ENCODE measurements at regions not wholly inside any gene's neighbourhood (a gene's known extent, or its start where the extent isn't known, plus 50 kb on each side); places are given as distances from the start of the nearest gene placed in this dataset.

DNA sequence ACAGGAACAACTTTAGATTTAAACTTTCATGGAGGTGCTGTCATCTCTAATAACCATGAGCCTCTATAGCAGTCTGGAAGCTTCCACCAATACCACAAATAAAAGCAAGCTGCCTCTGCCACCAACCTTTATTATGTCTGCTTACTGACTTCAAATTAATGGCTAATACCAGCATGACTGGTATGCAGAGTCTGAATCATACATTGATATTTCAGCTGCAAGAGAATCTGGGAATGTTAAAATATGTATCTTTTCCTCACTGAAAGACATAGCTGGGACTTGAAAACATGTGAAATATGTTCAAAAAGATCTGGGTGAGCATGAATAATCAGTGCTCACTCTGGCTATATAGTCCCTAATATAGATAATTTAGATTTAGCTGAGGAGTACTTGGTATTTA lies 488.6 kb downstream of the CDH8 start:
- Mint-ChIP-seq H3K36me3 (ENCODE audit: low read depth) (no peaks in the 10 kb centered on the region), H3K9me3 (ENCODE audit: insufficient read depth) (peaks cover 12% of the 10 kb centered on the region), H3K4me3 (no peak overlapping the region), H3K27me3 (ENCODE audit: low read depth) (no peaks in the 10 kb centered on the region), H3K27ac (no peak overlapping the region), H3K4me1 (ENCODE audit: low read depth) (no peaks in the 10 kb centered on the region)
- ATAC-seq (no peak), DNase-seq (no peak)
- ChIA-PET POLR2A (no interaction called here), CTCF (no interaction called here)

DNA sequence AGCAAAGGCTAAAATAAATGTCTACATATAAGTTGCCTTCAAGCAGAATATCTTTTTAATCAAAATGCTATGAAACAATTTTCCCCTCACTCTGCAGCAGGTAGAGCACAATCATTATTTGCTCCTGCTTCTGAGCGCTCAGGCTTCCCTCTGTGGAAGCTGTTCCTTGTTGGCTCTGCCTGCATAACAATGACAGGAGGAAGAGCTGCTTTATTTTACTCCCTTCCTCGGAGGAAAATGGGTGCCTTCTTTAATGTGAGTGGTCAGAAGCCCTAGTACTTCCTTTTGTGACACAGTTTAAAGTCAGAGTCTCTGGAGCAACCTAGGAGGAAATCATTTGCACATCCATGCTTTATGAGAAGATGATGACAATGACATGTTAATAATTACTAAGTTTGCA lies 492.1 kb downstream of the CDH8 start:
- Mint-ChIP-seq H3K36me3 (ENCODE audit: low read depth) (no peaks in the 10 kb centered on the region), H3K4me1 (ENCODE audit: low read depth) (no peaks in the 10 kb centered on the region), H3K27ac (no peak overlapping the region), H3K9me3 (ENCODE audit: insufficient read depth) (peaks cover 19% of the 10 kb centered on the region), H3K27me3 (ENCODE audit: low read depth) (no peaks in the 10 kb centered on the region), H3K4me3 (no peak overlapping the region)
- ChIA-PET CTCF (no interaction called here), POLR2A (no interaction called here)
- ATAC-seq, result no peak
- DNase-seq, result no peak

DNA sequence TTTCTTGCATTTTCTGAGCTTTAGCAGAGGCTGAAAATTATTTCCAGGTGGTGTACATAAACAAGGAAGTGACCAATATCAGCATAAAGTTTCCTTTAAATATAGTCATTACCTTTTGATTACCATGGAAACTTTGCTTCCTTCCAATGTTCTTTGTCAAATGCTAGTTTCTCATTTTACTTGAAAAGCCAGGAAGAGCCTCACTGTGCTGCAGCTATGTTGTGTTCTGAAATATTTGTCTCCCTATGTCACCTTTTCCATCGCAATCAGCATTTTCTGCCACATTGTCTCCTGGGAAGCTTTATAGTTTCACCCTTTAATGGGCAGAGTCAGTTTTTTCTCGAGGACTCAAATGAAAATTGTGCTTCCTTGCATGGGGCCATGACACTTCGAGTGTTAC lies 496.0 kb downstream of the CDH8 start:
- Mint-ChIP-seq H3K9me3 (ENCODE audit: insufficient read depth) (peaks cover 24% of the 10 kb centered on the region), H3K4me1 (ENCODE audit: low read depth) (no peaks in the 10 kb centered on the region), H3K27ac (no peak overlapping the region), H3K4me3 (no peak overlapping the region), H3K36me3 (ENCODE audit: low read depth) (no peaks in the 10 kb centered on the region), H3K27me3 (ENCODE audit: low read depth) (no peaks in the 10 kb centered on the region)
- ATAC-seq (no peak), DNase-seq (no peak)
- ChIA-PET POLR2A (no interaction called here), CTCF (no interaction called here)

DNA sequence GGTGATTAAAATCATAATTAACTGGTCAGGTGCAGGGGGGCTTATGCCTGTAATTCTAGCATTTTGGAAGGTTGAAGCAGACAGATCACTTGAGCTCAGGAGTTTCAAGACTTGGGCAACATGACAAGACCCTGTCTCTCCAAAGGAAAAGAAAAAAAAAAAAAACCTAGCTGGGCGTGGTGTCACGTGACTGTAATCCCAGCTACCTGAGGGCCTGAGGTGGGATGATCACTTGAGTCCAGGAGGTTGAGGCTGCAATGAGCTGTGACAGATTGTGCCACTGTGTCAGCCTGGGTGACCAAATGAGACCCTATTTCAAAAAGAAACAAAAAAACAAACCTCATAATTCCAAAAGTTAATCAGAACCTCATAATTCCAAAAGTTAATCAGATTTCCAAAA lies 505.5 kb downstream of the CDH8 start:
- ATAC-seq (no peak), DNase-seq (no peak)
- Mint-ChIP-seq H3K4me3 (no peak overlapping the region), H3K27ac (no peak overlapping the region), H3K9me3 (ENCODE audit: insufficient read depth) (peaks cover 24% of the 10 kb centered on the region), H3K27me3 (ENCODE audit: low read depth) (no peaks in the 10 kb centered on the region), H3K36me3 (ENCODE audit: low read depth) (no peaks in the 10 kb centered on the region), H3K4me1 (ENCODE audit: low read depth) (no peaks in the 10 kb centered on the region)
- CTCF ChIA-PET, result no interaction called here
- POLR2A ChIA-PET, result no interaction called here

DNA sequence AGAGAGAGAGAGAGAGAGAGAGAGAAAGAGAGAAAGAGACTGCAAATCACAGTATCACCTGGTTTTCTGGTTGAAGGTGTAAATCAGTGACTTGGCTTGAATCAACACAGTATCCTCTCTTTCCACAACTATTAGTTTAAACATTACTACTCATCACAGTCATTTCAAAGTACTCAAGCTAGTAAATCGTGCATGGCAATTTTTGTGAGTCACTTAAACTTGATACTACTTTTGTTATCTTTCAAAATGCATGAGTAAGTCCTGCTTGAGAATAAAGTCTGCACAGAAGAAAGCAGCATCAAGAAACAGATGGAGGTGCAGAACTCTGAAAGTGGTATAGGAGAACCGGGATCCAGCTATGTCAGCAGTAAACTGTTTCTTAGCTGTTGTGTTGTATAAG lies 535.4 kb downstream of the CDH8 start:
- ATAC-seq (no peak), DNase-seq (no peak)
- Mint-ChIP-seq H3K9me3 (ENCODE audit: insufficient read depth) (peaks cover 12% of the 10 kb centered on the region), H3K4me1 (ENCODE audit: low read depth) (no peaks in the 10 kb centered on the region), H3K27ac (no peak overlapping the region), H3K36me3 (ENCODE audit: low read depth) (no peaks in the 10 kb centered on the region), H3K27me3 (ENCODE audit: low read depth) (no peaks in the 10 kb centered on the region), H3K4me3 (no peak overlapping the region)
- ChIA-PET CTCF (no interaction called here), POLR2A (no interaction called here)

DNA sequence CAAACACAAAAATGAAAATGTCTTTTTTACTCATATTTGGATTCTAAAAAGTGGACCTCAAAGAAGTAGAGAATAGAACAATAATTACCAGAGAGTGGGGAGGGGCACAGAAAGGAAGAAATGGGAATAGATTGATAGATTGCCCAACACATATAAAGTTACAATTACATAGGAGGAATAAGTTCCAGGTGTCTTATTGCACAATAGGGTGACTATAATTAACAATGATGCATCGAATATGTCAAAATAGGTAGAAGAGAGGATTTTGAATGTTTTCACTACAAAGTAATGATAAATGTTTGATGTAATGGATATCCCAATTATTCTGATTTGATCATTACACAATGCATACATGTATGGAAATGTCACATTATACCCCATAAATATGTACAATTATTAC lies 556.0 kb downstream of the CDH8 start:
- Mint-ChIP-seq H3K36me3 (ENCODE audit: low read depth) (no peaks in the 10 kb centered on the region), H3K27ac (no peak overlapping the region), H3K4me3 (no peak overlapping the region), H3K4me1 (ENCODE audit: low read depth) (no peaks in the 10 kb centered on the region), H3K27me3 (ENCODE audit: low read depth) (no peaks in the 10 kb centered on the region), H3K9me3 (ENCODE audit: insufficient read depth) (peaks cover 32% of the 10 kb centered on the region)
- ChIA-PET CTCF (no interaction called here), POLR2A (no interaction called here)
- ATAC-seq (no peak), DNase-seq (no peak)

DNA sequence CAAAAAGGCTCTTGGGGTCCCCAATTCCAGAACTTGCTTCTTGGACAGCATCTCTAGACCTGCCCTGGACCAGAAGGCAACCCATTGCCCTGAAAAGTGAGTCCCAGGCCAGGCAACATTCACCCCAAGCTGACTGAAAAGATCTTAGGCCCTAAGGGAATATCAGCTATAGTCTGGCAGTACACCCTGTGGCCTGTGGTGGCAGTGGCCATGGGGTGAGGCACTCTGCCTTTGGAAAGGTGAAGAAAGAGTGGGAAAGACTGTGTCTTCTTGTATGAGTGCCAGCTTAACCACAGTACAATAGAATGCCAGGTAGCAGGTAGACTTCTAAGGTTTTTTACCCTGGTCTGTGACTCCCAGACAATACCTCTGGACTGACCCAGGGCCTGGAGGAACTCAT lies 564.5 kb downstream of the CDH8 start:
- H3K27ac Mint-ChIP-seq, result no peak overlapping the region
- CTCF ChIA-PET, result no interaction called here

DNA sequence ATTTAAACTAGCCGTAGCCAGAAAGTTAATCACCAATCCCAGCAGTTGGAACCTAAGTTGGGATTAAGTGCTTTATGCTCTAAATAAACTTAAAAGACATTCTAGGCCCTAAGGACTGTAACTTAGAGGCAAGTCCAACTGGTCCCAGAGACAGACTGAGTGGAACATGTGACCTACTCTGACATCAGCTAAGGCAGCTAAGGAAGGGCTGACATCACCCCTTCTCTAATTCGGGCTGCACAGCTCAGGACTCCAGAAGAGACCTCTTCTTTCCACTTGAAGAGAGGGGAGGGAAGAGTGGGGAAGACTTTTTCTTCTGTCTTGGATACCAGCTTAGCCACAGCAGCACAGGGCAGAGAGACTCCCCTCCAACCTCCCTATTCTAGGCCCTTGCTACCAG lies 565.2 kb downstream of the CDH8 start:
- no peak overlapping the region for H3K27ac Mint-ChIP-seq
- no peaks in the 10 kb centered on the region for H3K27me3 Mint-ChIP-seq (ENCODE audit: low read depth)
- peaks cover 48% of the 10 kb centered on the region for H3K9me3 Mint-ChIP-seq (ENCODE audit: insufficient read depth)
- H3K4me3 Mint-ChIP-seq, result no peak overlapping the region
- CTCF ChIA-PET, result no interaction called here
- no peaks in the 10 kb centered on the region for H3K36me3 Mint-ChIP-seq (ENCODE audit: low read depth)
- DNase-seq, result no peak
- no peaks in the 10 kb centered on the region for H3K4me1 Mint-ChIP-seq (ENCODE audit: low read depth)
- no peak for ATAC-seq
- POLR2A ChIA-PET, result no interaction called here

More for the DNA sequence above, 564.5 kb downstream of the CDH8 start:
- ATAC-seq (no peak), DNase-seq (no peak)
- Mint-ChIP-seq H3K9me3 (ENCODE audit: insufficient read depth) (peaks cover 42% of the 10 kb centered on the region), H3K4me1 (ENCODE audit: low read depth) (no peaks in the 10 kb centered on the region), H3K4me3 (no peak overlapping the region), H3K27me3 (ENCODE audit: low read depth) (no peaks in the 10 kb centered on the region), H3K36me3 (ENCODE audit: low read depth) (no peaks in the 10 kb centered on the region)
- POLR2A ChIA-PET, result no interaction called here

DNA sequence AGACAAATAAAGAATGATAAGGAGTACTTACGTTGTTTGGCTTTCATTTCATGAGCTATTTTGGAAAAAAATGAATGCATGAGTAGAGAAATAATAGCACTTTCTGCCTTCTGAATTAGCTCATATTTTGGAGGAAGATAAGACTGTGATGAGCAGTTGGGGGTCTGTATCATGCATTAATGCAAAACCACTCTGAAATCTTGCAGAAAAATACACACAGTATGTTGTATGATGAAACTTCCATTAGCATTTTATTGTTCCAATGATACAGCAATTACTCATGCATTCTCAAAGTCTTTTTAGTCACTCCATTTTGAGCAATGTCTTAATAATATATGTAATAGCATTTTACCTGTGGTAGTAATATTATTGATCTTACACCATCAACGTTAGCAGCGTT lies 571.0 kb downstream of the CDH8 start:
- H3K27ac Mint-ChIP-seq, result no peak overlapping the region

DNA sequence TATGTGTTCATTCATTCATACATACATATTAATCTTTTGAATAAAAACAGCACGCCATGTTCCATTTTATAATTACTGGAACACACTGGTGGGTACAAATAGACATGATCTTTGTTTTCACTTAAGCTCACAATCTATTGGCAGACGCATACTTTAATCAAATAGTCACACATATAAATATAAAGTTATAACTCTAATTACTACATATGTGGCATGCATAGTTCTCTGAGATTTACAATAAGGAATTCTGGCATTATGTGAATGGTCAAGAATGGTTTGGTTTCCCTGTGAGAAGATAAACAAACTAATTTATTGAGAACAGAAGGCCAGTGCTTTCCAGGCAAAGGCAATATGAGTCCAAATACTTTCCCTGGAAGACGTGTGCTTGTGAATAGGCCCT lies 576.2 kb downstream of the CDH8 start:
- Mint-ChIP-seq H3K9me3 (ENCODE audit: insufficient read depth) (peaks cover 28% of the 10 kb centered on the region), H3K4me3 (no peak overlapping the region), H3K4me1 (ENCODE audit: low read depth) (no peaks in the 10 kb centered on the region), H3K27me3 (ENCODE audit: low read depth) (no peaks in the 10 kb centered on the region), H3K27ac (no peak overlapping the region), H3K36me3 (ENCODE audit: low read depth) (no peaks in the 10 kb centered on the region)
- no peak for ATAC-seq
- CTCF ChIA-PET, result no interaction called here
- DNase-seq, result no peak
- POLR2A ChIA-PET, result no interaction called here

More for the DNA sequence above, 571.0 kb downstream of the CDH8 start:
- ChIA-PET POLR2A (no interaction called here), CTCF (no interaction called here)
- H3K27me3 Mint-ChIP-seq (ENCODE audit: low read depth), result no peaks in the 10 kb centered on the region
- no peaks in the 10 kb centered on the region for H3K4me1 Mint-ChIP-seq (ENCODE audit: low read depth)
- ATAC-seq (no peak), DNase-seq (no peak)
- H3K4me3 Mint-ChIP-seq, result no peak overlapping the region
- no peaks in the 10 kb centered on the region for H3K36me3 Mint-ChIP-seq (ENCODE audit: low read depth)
- peaks cover 51% of the 10 kb centered on the region for H3K9me3 Mint-ChIP-seq (ENCODE audit: insufficient read depth)

DNA sequence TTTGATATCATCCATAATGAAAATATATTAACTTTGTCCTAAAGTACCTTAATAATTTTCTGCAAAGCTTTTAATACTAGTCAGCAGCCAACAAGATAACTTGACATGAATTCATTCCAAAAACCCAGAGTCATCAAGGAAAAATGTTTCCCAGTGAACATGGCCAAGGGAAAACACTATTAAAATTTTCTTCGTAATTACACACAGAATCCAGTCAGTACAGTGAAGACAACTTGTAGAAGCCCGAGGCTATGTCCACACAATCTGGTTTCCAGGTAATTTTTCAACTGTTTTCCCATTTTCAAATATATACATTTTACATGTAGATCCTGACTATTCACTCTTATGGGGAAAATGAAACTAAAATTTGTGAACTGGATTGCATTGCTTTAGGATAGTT lies 600.9 kb downstream of the CDH8 start:
- no peaks in the 10 kb centered on the region for H3K36me3 Mint-ChIP-seq (ENCODE audit: low read depth)
- ChIA-PET CTCF (no interaction called here), POLR2A (no interaction called here)
- no peak for ATAC-seq
- no peaks in the 10 kb centered on the region for H3K4me1 Mint-ChIP-seq (ENCODE audit: low read depth)
- no peaks in the 10 kb centered on the region for H3K27me3 Mint-ChIP-seq (ENCODE audit: low read depth)
- no peak overlapping the region for H3K4me3 Mint-ChIP-seq
- H3K9me3 Mint-ChIP-seq (ENCODE audit: insufficient read depth), result peaks cover 10% of the 10 kb centered on the region
- no peak overlapping the region for H3K27ac Mint-ChIP-seq
- DNase-seq, result no peak

DNA sequence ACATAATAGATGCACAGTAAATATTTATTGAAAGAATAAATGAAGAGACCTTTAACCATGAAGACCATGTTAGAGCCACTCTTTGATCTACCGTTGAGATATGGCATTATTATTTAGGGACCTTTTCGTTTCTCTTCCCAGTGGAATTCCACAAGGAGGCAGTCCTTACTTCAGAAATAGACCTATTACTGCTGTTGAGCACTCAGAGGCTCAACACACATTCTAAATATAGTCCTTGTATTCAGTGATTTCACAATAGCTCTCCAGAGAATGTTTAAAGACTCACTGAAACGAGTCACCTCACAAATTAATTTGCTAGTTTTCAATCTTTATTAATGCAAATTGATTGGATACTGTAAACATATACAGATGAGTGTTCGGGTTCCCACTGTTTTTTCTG lies 603.8 kb downstream of the CDH8 start:
- H3K27me3 Mint-ChIP-seq (ENCODE audit: low read depth), result no peaks in the 10 kb centered on the region
- no peaks in the 10 kb centered on the region for H3K4me1 Mint-ChIP-seq (ENCODE audit: low read depth)
- H3K27ac Mint-ChIP-seq, result no peak overlapping the region
- ATAC-seq (no peak), DNase-seq (no peak)
- H3K36me3 Mint-ChIP-seq (ENCODE audit: low read depth), result no peaks in the 10 kb centered on the region
- no peak overlapping the region for H3K4me3 Mint-ChIP-seq
- POLR2A ChIA-PET, result no interaction called here
- CTCF ChIA-PET, result no interaction called here
- peaks cover 18% of the 10 kb centered on the region for H3K9me3 Mint-ChIP-seq (ENCODE audit: insufficient read depth)

DNA sequence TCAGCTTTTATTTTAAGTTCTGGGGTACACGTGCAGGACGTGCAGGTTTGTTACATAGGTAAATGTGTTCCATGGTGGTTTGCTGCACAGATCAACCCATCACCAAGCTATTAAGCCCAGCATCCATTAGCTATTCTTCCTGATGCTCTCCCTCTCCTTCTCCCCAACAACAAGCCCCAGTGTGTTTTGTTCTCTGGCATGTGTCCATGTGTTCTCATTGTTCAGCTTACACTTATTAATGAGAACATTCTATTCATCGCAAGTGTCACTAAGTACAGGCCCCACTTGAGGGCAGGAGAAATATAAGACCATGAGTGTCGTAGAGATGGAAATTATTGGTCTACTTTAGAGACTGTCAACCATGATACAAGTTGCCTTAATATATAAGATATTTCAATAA lies 615.1 kb downstream of the CDH8 start:
- Mint-ChIP-seq H3K4me3 (no peak overlapping the region), H3K27me3 (ENCODE audit: low read depth) (no peaks in the 10 kb centered on the region), H3K27ac (no peak overlapping the region), H3K4me1 (ENCODE audit: low read depth) (no peaks in the 10 kb centered on the region), H3K9me3 (ENCODE audit: insufficient read depth) (peaks cover 4% of the 10 kb centered on the region), H3K36me3 (ENCODE audit: low read depth) (no peaks in the 10 kb centered on the region)
- DNase-seq (no peak), ATAC-seq (no peak)
- POLR2A ChIA-PET, result no interaction called here
- CTCF ChIA-PET, result no interaction called here

DNA sequence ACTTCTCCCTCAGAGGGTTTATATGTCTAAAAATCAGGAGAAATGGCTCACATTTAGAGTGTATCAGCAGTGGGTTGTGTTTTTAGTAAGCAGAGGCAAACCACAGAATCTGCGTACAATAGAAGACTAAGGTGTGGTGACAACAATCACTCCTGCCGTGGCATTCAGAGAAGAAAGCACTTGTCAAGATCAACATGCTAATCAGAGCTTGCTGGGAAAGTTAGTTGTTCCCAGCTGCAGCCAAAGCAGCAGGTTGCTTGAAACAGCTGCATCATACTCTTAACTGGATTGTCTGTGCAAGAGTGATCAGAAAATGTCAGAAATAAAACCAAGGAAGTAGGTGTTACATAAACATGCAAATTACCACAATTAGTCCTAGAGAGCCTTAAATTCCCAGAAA lies 616.4 kb downstream of the CDH8 start:
- ATAC-seq (no peak), DNase-seq (no peak)
- H3K27ac Mint-ChIP-seq, result no peak overlapping the region
- peaks cover 8% of the 10 kb centered on the region for H3K9me3 Mint-ChIP-seq (ENCODE audit: insufficient read depth)
- POLR2A ChIA-PET, result no interaction called here
- CTCF ChIA-PET, result no interaction called here
- H3K4me3 Mint-ChIP-seq, result no peak overlapping the region
- H3K4me1 Mint-ChIP-seq (ENCODE audit: low read depth), result no peaks in the 10 kb centered on the region
- no peaks in the 10 kb centered on the region for H3K27me3 Mint-ChIP-seq (ENCODE audit: low read depth)
- H3K36me3 Mint-ChIP-seq (ENCODE audit: low read depth), result no peaks in the 10 kb centered on the region
